HEK293T (cell line): ENCODE measurements at regions not wholly inside any gene's neighbourhood (a gene's known extent, or its start where the extent isn't known, plus 50 kb on each side); places are given as distances from the start of the nearest gene placed in this dataset.

ENCODE experiments used
- BHLHE40 ChIP-seq: fragments of 450-650 bp; IDR thresholded peaks from 2 replicates; pipeline ENCODE4 v1.6.1; 2016; ENCODE audit warnings: mild to moderate bottlenecking, moderate library complexity, borderline replicate concordance
- ELF4 ChIP-seq: fragments of 450-650 bp; IDR thresholded peaks from 2 replicates; pipeline ENCODE4 v1.6.1; 2017; ENCODE audit warnings: antibody characterized with exemption
- FOXM1 ChIP-seq: fragments of 450-650 bp; IDR thresholded peaks from 2 replicates; pipeline ENCODE4 v1.6.1; 2017; ENCODE audit warnings: mild to moderate bottlenecking, borderline replicate concordance
- NFRKB ChIP-seq: fragments of 450-650 bp; IDR thresholded peaks from 2 replicates; pipeline ENCODE4 v1.6.1; 2016; ENCODE audit warnings: mild to moderate bottlenecking, moderate library complexity
- TF ChIP-seq, protein P1 (sequence below): fragments of 450-650 bp; IDR thresholded peaks from 2 replicates; pipeline ENCODE4 v1.6.1; 2016

DNA sequence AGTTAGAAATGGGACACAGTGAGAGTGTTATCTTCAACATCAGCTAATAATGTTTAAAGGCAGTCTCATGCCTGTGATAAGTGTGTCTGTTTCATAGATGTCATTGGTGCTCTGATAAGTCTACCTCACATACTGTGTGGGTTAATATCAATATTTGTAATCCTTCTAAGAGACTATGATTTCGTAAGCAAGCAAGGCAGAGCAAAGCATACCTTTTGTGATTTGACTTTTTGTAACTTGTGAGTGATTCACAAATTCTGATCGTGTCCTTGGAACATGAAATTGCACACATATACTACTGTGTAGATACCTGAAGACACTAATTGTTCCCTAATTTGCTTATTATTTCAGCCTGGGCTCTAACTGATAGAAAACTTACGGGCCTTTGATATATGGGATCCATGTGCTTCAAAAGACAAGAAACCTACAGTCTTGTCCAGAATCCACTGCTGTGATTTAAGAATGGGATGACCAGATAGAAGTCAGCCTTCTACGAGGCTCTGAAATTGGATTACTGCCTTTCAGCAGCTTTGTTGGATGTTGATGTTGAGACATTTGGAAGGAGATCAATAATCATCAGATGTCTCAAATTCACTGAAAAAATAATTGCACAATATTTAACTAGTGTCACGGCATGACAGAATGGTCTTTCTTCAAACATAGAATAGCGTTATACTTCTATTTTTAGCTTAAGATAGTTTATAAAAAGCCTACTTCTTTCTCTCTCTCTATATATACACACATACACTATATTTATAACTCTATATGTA is 63.2 kb upstream of the KLF6 start:
- TF ChIP-seq ELF4 (no peak), NFRKB (no peak), FOXM1 (no peak), BHLHE40 (no peak)
- TF ChIP-seq, protein P1, sequence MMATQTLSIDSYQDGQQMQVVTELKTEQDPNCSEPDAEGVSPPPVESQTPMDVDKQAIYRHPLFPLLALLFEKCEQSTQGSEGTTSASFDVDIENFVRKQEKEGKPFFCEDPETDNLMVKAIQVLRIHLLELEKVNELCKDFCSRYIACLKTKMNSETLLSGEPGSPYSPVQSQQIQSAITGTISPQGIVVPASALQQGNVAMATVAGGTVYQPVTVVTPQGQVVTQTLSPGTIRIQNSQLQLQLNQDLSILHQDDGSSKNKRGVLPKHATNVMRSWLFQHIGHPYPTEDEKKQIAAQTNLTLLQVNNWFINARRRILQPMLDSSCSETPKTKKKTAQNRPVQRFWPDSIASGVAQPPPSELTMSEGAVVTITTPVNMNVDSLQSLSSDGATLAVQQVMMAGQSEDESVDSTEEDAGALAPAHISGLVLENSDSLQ = no peak
